HG02840 (cell line): ENCODE measurements at regions not wholly inside any gene's neighbourhood (a gene's known extent, or its start where the extent isn't known, plus 50 kb on each side); places are given as distances from the start of the nearest gene placed in this dataset.
A peak's percentile ranks its signal among the peaks of the same experiment; 100 is the strongest.
"Not testable (repeated sequence)": the region's sequence is repeated elsewhere in the genome, so short reads cannot be mapped to it uniquely, and the experiment has no call there.

ENCODE experiments used
- ATAC-seq: cut with Tn5 transposase; IDR thresholded peaks from one replicate; pipeline ENCODE4 v1.9.1; 2021; ENCODE audit warnings: mild to moderate bottlenecking, moderate library complexity, moderate number of reproducible peaks; ENCODE audit not compliant: unreplicated experiment, low FRiP score

DNA sequence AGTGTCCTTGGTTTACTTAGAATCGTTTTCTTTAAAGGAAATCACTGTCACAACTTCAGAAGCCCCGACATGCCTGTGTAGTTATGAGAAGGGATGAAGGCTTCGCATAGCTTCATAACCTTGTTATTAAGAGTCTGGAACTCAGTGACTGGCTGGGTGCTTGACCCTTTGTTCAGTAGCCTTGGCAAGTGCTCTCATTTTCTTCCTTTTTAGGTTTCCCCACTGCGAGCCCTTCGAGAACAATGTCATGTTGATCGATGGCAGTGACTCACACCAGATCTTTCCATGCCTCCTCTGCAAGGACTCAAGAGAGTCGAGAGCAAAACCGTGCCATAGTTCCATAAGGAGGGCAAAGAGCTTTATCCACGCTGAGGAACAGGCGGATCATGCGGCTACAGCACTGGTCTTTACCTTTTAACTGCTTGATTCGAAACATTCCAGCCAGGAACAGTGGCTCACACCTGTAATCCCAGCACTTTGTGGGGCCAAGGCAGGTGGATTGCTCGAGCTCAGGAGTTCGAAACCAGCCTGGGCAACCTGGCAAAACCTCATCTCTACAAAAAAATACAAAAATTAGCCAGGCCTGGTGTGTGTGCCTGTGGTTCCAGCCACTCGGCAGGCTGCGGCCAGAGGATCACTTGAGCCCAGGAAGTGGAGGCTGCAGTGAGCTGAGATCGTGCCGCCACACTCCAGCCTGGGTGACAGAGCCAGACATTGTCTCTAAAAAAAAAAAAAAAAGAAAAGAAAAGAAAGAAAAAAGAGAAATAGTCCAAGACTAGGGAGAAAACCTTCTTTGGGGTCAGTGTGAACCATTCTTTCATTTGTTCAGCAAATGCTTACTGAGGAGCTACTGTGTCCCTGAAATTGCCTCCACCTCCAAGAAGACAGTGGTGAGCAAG lies 95.4 kb upstream of the ERRFI1 start:
- no peak for ATAC-seq

DNA sequence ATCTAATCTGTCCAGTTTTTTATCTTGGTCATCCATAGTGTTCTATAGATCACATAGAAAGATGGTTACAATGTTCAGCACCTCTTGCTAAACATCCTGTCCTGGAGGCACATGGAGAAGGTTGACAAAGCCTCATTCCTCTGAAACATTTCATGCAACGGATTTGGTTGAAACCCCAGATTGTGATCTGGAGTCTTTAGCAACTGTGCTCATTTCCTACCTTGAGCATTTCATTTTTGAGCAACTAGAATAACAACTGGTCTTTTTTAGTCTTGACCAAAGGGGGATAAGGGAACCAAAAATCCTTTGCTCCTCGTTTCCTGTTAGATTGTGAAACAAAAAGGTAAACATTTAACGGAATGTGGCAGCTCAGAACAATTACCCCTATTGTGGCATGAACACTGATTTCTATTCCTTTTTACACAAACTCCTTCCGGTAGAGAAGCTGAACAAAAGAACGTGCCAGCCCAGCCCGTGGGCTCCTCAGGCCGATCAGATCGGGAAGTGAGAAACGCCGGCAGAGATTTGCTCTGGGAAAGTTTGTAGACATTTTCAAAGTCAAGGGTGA lies 94.7 kb upstream of the ERRFI1 start:
- no peak for ATAC-seq

DNA sequence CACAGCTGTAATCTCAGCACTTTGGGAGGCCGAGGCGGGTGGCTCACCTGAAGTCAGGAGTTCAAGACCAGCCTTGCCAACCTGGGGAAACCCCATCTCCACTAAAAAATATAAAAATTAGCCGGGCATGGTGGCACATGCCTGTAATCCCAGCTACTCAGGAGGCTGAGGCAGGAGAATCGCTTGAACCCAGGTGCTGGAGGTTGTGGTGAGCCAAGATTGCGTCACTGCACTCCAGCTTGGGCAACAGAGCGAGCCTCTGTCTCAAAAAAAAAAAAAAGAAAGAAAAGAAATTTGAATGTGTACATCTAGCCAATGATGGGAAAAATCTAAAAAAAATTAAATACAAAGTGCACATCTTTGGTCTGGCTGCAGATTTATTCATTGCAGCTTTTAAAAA lies 92.6 kb upstream of the ERRFI1 start:
- not testable (repeated sequence) for ATAC-seq

DNA sequence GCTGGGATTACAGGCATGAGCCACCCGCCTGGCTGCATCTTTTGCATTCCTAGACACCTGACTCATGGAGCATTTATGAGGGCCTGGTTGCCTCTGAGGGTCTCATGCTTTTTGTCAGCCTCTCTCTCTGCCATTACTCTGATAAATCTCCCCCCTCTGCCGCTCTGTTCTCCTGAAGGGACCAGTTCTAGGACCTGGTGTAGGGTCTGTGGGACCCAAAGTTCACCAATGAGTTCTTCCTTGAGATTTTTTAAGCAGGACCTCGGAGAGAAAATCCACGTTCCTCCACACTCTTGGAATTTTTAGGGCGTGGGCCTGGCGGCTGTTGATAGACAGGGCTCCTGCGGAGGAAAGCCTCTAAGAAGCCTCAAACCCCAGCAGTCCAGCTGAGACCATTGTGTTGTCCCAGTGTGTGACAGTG lies 91.9 kb upstream of the ERRFI1 start:
- ATAC-seq = no peak

DNA sequence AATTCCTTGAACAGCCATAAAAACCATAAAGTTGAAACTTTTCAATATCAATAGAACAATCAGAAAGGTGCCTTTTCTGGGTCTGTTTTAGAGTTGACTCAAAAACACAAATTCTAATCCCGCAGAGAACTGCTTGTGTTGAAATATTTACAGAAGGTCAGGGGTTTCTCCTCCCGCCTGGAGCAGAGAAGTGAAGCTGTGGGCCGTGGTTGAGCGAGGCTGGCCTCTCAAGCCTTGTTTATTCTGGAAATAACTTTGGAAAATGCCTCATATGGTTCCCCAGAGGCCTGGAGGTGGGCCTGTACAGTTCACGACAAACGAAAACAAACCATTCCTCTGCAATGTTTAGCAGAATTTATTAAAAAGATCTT lies 90.8 kb upstream of the ERRFI1 start:
- ATAC-seq = no peak

DNA sequence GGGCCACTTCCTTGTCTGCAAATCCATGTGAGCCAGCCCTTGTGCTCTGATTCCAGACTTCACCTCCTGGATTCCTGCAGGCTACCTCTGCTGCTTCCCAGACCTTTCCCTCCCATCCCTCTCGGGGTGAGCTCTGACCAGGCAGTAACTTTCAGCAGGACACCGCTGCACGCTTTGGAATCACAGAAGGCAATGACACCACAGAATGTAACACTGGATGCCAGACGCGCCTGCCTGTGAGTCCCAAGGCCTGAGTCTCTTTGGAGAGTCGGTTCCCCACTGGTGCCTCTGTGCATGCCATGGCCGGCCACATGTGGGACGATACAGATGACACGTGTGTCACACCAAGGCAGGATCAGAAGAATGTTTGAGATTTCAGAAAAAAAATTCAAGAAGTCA lies 89.7 kb upstream of the ERRFI1 start:
- ATAC-seq = no peak

DNA sequence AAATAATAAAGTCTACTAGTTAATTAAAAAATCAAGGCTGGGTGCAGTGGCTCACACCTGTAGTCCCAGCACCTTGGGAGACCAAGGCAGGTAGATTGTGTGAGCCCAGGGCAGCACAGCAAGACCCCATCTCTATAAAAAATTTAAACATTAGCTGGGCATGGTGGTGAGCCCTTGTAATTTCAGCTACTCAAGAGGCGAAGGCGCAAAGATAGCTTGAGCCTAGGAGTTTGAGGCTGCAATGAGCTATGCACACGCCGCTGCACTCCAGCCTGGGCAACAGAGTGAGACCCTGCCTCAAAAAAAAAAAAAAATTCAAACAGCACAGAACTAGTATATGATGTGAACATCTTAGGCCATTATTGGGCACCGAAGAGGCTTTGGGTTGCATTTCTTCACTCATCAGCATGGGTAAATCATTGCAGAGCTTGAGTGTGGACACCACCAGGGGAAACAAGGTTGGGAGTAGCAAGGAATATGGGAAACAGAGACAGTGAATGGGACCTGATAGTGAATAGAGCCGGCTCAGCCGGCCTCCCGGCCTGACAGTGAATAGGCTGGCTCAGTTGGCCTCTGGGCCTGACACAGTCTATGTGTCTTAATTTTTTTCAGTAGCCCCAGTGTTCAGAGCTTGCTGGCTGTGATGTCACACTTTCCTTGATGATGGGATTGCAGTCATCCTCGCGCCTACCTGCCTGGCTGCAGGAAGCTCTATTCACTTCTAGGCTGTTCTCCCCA lies 89.1 kb upstream of the ERRFI1 start:
- no peak for ATAC-seq

DNA sequence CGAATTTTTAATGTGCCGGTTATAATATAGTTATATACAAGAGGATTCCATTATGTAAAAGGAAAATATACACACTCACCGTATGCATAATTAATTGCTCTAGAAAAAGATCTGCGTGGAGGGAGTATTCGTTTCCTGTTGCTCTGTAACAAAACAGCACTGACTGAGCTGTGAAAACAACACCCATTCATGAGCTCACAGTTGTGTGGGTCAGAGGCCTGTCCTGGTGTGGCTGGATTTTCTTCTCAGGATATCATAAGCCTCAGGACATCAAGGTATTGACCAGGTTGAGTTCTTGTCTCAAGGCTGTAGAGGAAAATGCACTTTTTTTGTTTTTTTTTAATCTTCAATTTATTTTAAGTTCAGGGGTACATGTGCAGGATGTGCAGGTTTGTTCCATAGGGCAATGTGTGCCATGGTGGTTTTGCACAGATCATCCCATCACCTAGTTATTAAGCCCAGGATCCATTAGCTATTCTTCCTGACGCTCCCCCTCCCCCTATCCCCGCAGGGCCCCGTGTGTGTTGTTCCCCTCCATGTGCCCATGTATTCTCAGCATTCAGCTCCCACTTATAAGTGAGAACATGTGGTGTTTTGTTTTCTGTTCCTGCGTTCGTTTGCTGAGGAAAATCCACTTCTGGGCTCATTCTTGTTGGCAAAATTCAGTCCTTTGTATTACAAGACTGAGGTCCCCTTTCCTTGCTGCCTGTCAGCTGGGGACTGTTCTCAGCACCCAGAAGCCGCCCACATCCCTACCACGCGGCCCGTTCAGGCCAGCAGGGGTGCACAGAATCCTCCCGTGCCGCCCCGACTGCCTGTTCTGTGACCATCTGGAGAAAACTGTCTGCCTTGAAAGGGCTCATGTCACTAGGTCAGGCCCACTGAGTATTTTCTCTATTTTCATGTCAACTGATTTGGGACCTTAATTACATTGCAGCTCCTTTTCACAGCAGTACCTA lies 87.4 kb upstream of the ERRFI1 start:
- ATAC-seq = no peak

DNA sequence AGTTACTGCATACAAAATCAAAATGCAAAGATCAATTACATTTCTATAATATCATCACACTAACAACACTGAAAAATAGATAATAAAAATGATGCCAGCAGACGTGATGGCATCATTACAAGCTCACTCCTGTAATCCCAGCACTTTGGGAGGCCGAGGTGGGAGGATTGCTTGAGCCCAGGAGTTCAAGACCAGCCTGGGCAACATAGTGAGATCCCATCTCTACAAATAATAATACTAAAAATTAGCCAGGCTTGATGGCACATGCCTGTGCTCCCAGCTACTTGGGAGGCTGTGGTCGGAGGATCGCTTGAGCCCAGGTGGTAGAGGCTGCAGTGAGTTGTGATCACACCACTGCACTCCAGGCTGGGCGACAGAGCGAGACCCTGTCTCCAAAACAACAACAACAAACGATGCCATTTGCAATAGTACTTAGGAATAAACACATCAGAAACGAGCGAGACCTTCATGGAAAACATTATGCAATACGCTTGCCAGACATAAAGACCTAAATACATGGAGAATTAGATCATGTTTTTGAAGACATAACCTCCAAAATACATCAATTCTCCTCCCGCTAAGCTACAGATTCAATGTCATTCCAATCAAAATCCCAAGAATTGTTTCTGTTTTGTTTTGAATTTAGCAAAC lies 86.6 kb upstream of the ERRFI1 start:
- no peak for ATAC-seq

DNA sequence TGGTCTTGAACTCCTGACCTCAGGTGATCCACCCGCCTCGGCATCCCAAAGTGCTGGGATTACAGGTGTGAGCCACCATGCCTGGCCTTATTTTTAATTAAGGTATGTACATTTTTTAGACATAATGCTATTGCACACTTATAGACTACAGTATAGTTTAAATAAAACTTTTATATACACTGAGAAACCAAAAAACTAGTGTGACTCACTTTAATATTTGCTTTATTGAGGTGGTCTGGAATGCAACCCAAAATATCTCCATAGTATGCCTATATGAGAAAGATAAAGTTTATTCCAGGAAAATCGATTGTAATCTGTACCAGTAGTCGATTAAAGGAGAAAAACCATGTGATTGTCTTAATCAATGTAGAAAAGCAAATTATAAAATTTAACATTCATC lies 85.5 kb upstream of the ERRFI1 start:
- no peak for ATAC-seq

DNA sequence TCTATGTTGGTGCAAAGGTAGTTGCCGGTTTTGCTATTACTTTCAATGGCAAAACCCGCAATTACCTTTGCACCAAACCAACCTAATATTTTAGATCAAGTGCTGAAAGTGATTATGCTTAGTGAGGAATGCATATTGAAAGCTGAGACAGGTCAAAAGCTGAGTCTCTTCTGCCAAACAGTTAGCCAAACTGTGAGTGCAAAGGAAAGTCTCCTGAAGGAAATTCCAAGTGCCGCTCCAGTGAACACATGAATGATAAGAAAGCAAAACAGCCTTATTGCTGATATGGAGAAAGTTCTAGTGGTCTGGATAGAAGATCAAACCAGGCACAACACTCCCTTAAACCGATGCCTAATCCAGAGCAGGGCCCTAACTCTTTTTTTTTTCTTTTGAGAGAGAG lies 83.1 kb upstream of the ERRFI1 start:
- ATAC-seq = no peak

DNA sequence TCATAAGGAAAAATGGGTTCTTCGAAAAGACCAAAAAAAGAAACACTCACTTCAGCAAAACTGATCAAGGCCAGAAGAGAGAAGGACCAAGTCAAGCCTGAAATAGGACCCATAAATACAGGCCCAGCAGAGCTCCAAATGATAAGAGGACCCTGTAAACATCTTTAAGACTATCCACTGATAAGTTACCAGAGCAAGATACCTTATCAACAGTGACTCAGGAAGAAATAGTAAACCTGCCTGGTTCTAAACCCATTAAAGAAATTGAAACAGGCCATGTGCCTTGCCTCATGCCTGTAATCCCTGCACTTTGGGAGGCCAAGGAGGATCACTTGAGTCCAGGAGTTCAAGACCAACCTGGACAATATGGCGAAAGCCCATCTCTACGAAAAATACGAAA lies 81.8 kb upstream of the ERRFI1 start:
- ATAC-seq = no peak

DNA sequence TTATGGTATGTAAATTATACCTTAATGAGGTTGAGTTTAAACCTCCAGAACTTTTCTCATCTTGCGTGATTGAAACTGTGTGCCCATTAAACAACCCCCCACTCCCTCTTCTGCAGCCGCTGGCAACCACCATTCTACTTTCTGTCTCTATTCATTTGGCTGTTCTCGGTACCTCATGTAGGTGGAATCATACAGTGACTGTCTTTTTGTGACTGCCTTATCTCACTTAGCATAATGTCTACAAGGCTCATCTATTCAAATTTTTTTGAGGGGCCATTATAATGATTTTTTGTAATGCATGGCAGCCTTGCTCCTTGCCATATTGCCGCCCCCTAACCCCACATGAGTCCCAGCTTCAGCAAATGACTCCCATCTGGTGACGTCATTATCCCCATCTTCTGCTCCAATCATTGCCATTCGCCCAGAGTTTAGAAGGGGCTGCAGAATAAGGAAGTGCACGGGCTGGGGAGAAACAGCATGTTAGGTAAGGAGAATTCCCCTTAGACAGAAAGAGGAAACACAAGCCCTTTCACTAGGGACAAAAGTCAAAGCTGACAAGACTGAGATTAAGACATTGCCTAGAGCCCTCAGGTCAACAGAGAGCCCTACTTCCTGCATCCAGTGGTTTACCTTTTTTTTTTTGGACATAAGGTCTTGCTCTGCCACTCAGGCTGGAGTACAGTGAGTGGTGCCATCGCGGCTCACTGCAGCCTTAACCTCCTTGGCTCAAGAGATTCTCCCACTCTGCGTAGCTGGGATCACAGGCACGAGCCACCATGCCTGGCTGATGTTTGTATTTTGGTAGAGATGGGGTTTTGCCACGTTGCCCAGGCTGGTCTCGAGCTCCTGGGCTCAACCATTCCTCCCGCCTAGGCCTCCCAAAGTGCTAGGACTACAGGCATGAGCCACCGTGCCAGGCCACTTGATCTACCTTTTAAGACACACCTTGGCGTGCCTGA lies 78.4 kb upstream of the ERRFI1 start:
- ATAC-seq = no peak

DNA sequence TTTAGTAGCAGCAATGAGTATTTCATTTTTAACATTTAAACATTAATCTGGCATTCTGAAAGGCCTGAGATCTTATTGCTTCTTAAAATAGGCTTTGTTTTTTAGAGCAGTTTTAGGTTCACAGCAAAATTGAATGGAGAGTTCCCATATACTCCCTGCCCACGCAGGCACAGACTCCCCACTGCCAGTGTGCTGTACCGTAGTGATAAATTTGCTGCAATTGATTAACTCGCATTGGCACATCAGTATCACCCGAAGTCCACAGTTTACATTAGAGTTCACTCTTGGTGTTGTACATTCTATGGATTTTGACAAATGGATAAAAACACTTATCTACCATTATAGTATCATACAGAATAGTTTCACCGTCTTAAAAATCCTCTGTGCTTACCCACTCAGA lies 71.8 kb upstream of the ERRFI1 start:
- no peak for ATAC-seq

DNA sequence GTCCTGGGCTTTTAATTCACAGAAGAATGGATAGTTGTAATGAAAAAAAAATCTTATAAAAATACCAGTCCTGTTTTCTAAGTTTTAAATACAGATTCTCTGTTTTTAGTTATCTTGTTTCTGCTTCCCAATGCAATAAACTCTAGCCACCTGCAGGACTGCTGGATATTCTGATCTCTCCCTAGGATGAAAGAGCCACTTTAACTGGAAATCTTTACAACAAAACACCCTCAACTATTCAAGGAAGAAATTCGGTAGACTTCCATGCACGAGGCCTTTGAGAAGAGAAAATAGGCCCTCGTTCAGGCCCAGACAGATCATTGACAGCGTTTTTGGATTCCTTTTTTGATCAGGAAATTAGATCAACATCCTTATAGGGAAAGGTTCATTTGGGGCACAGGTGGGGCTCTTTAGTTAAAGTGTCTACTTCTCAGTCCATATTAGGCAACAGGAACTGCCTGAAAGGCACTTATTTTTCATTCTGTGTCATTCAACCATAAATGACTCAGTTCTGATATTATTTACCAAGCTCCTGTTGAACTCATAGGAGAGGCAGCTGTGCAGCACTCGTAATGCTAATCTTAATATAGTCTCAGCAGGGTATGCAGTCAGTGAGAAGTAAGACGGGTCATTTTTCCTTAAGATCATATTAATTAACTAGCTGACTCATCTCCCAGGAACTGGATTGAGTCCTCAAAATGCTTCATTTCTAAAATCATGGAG lies 71.1 kb upstream of the ERRFI1 start:
- peak; percentile 77 for ATAC-seq

DNA sequence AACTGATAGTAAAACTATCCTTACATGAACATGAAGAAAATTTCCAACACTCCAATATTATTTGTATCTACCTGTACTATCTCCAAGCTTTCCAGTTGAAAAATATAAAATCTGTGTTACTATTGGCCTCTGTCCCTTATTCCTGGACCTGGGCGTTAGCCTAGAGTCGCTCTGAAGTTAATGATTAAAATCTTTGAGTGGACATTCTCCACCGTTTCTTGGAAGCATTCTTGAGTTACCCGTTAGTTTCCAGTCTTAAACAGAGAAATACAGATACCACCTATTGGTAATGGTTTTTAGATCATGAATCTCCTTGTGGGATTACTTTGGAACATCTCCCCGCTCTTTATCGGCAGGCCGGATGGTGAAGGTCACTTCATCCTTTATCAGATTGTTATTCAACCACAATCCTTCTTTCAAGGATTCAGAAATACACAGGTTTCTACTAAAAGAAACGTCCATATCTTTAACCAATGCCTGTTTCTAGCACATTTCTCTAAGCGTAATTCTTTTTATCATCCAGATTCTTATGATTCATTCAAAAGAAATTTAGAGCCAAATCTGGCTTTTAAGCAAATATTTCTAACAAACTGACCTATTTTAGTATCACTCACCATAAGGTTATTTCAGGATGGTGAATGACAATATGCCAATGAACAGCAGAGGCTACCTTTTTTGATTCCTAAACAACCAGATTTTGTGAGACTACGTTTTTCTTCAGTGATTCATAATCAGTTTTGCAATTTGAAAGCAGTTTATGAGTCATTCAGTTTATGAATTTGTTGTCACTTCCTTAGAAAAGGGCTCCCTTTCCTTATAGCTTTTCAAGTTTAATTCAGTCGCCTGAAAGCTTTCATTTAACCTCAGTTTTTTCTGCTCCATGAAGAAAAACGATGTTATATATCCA lies 70.2 kb upstream of the ERRFI1 start:
- no peak for ATAC-seq

DNA sequence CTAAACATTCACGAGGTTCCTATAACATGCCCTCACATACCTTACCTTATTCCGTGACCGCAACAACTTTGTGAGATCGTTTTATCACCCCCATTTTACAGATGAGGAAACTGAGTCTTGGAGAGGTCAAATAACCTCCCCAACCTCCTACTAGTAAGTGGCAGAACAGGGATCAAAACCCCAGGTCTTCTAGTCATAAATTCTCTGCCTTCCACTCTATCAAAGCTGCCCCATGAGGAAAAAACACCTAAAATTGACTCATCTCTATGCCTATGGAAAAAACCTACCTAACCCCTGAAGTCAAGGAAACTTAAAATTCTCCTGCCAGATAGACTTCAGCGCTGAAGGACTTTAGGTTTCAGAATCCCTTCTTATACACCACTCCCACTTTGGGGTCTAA lies 69.5 kb upstream of the ERRFI1 start:
- no peak for ATAC-seq
